Endothelial cell of umbilical vein (primary cell): ENCODE measurements at regions not wholly inside any gene's neighbourhood (a gene's known extent, or its start where the extent isn't known, plus 50 kb on each side); places are given as distances from the start of the nearest gene placed in this dataset.

Source experiments
- BruUV-seq: library from RNA; stranded (reverse); fragments of 400-500 nt; replicated peaks from 2 replicates; lab custom pipeline; 2021; lab: Mats Ljungman, UMichigan
- CTCF ChIA-PET: fragments of 300-600, 350-600 bp; sonication (Branson Sonifier 250); formaldehyde crosslinking; loops from one replicate; lab custom pipeline; 2021; ENCODE audit warnings: antibody characterized with exemption, inconsistent platforms; lab: Charles Lee
- POLR2A ChIA-PET: fragments of 300-600, 350-600 bp; sonication (Branson Sonifier 250); formaldehyde crosslinking; loops from one replicate; lab custom pipeline; 2021; ENCODE audit warnings: antibody characterized with exemption, inconsistent platforms; lab: Charles Lee
- DNase-seq: peaks from one replicate; pipeline ENCODE4 v3.0.0-alpha.2; 2011; ENCODE audit warnings: low read depth, low spot score
- FAIRE-seq: peaks from 2 replicates; lab custom pipeline; 2011; peaks lifted over from hg19 to GRCh38; lab: Jason Lieb, UNC
- H2AFZ ChIP-seq: 2 replicates; pipeline ENCODE4 v1.6.0; 2012; ENCODE audit warnings: low read depth, low read length, control low read depth, inconsistent platforms
- H3K27ac ChIP-seq: 2 replicates; pipeline ENCODE4 v1.5.1; 2011; ENCODE audit warnings: low read depth, mild to moderate bottlenecking, control low read depth, low read length, moderate library complexity; ENCODE audit not compliant: insufficient read depth
- H3K27me3 ChIP-seq, 2 experiments: 2 replicates each; pipeline versions ENCODE4 v1.6.0 to v1.6.1; 2011; ENCODE audit warnings: low read length in 2 of 2, mixed read lengths in 1 of 2; ENCODE audit not compliant: control insufficient read depth in 2 of 2, insufficient read depth in 2 of 2
- H3K36me3 ChIP-seq, 2 experiments: 2 replicates in 1 of 2; 3 replicates in 1 of 2; pipeline ENCODE4 v1.5.1; 2011; ENCODE audit warnings: low read length in 2 of 2, mild to moderate bottlenecking in 1 of 2, moderate library complexity in 1 of 2; ENCODE audit not compliant: control insufficient read depth in 2 of 2, insufficient read depth in 2 of 2; ENCODE audit errors: extremely low read depth in 1 of 2
- H3K4me1 ChIP-seq: 3 replicates; pipeline ENCODE4 v1.5.1; 2011; ENCODE audit warnings: mild to moderate bottlenecking, low read length; ENCODE audit not compliant: control insufficient read depth, insufficient read depth; ENCODE audit errors: extremely low read depth
- H3K4me2 ChIP-seq: 2 replicates; pipeline ENCODE4 v1.6.1; 2011; ENCODE audit warnings: low read length, control low read depth, mixed read lengths; ENCODE audit not compliant: insufficient read depth
- H3K4me3 ChIP-seq, 3 experiments: fragments of 200-600 bp in 1 of 3; sonication (generic), shearing (Covaris generic) in 1 of 3; replicated peaks in 1 of 3; 2 replicates each; pipeline ENCODE4 v1.5.1; 2011 to 2016; ENCODE audit warnings: control low read depth in 3 of 3, low read length in 3 of 3, mild to moderate bottlenecking in 2 of 3, inconsistent platforms in 1 of 3, low read depth in 1 of 3, moderate library complexity in 1 of 3; ENCODE audit not compliant: insufficient read depth in 1 of 3
- H3K79me2 ChIP-seq: 2 replicates; pipeline ENCODE4 v1.6.0; 2012; ENCODE audit warnings: low read length, inconsistent platforms; ENCODE audit not compliant: control insufficient read depth, insufficient read depth
- H3K9ac ChIP-seq: replicated peaks from 2 replicates; pipeline ENCODE3; 2011; ENCODE audit warnings: low read length, control low read depth; ENCODE audit not compliant: insufficient read depth; ENCODE audit errors: extremely low read depth
- H3K9me1 ChIP-seq: replicated peaks from 3 replicates; pipeline ENCODE4 v1.6.0; 2011; ENCODE audit warnings: mild to moderate bottlenecking, low read length; ENCODE audit not compliant: control insufficient read depth, insufficient read depth; ENCODE audit errors: extremely low read depth
- H3K9me3 ChIP-seq: replicated peaks from 2 replicates; pipeline ENCODE4 v1.5.1; 2012; ENCODE audit warnings: low read length, inconsistent platforms; ENCODE audit not compliant: control insufficient read depth, insufficient read depth
- H4K20me1 ChIP-seq: replicated peaks from 2 replicates; pipeline ENCODE3; 2011; ENCODE audit warnings: mild to moderate bottlenecking, low read length; ENCODE audit not compliant: control insufficient read depth, insufficient read depth; ENCODE audit errors: extremely low read depth
- EZH2 ChIP-seq: IDR thresholded peaks from 2 replicates; pipeline ENCODE4 v1.6.1; 2012; ENCODE audit warnings: borderline replicate concordance, low read depth, mild to moderate bottlenecking, moderate library complexity, low read length, inconsistent platforms; ENCODE audit not compliant: severe bottlenecking
- FOS ChIP-seq: IDR thresholded peaks from 2 replicates; pipeline ENCODE4 v1.6.1; 2011; ENCODE audit warnings: mild to moderate bottlenecking, low read length, moderate library complexity, borderline replicate concordance; ENCODE audit not compliant: insufficient read depth
- JUN ChIP-seq: IDR thresholded peaks from 2 replicates; pipeline ENCODE4 v1.6.1; 2011; ENCODE audit warnings: borderline replicate concordance, low read depth; ENCODE audit not compliant: insufficient read length, insufficient read depth
- MAX ChIP-seq: IDR thresholded peaks from 2 replicates; pipeline ENCODE4 v1.6.1; 2011; ENCODE audit not compliant: insufficient read depth, insufficient read length
- MYC ChIP-seq: IDR thresholded peaks from one replicate; pipeline ENCODE4 v1.6.1; 2011; ENCODE audit warnings: mild to moderate bottlenecking, low read depth, low read length
- POLR2A ChIP-seq: IDR thresholded peaks from 2 replicates; pipeline ENCODE4 v1.6.1; 2012; ENCODE audit warnings: low read depth, mild to moderate bottlenecking, control low read depth, low read length
- POLR2AphosphoS5 ChIP-seq: IDR thresholded peaks from 2 replicates; pipeline ENCODE4 v1.6.1; 2012; ENCODE audit warnings: low read depth, mild to moderate bottlenecking, control low read depth, low read length, moderate library complexity; ENCODE audit not compliant: insufficient read depth
- dilution Hi-C: fragments of 300-500 bp; cut with MboI; formaldehyde crosslinking; loops from one replicate; pipeline ENCODE4 v1.15.0; 2019; ENCODE audit warnings: low sequenced_read_pairs; ENCODE audit not compliant: extremely low pct_ligation_motif_present
- intact Hi-C: fragments of 100-400 bp; cut with micrococcal nuclease; formaldehyde crosslinking; loops from one replicate; pipeline ENCODE4 v1.10.0; 2022
- TF ChIP-seq, protein P1 (sequence below), 2 donors: IDR thresholded peaks; 1 replicate in 1 of 2; 2 replicates in 1 of 2; pipeline ENCODE4 v1.5.1; 2011; ENCODE audit warnings: low read length in 2 of 2, mild to moderate bottlenecking in 2 of 2, moderate library complexity in 2 of 2, control low read depth in 1 of 2, inconsistent platforms in 1 of 2, low read depth in 1 of 2; ENCODE audit not compliant: insufficient read depth in 1 of 2; ENCODE audit errors: extremely low read depth in 1 of 2

- TF ChIP-seq POLR2AphosphoS5 (no peak), MYC (no peak), JUN (no peak), POLR2A (no peak), EZH2 (no peak), MAX (no peak)
- TF ChIP-seq, protein P1, sequence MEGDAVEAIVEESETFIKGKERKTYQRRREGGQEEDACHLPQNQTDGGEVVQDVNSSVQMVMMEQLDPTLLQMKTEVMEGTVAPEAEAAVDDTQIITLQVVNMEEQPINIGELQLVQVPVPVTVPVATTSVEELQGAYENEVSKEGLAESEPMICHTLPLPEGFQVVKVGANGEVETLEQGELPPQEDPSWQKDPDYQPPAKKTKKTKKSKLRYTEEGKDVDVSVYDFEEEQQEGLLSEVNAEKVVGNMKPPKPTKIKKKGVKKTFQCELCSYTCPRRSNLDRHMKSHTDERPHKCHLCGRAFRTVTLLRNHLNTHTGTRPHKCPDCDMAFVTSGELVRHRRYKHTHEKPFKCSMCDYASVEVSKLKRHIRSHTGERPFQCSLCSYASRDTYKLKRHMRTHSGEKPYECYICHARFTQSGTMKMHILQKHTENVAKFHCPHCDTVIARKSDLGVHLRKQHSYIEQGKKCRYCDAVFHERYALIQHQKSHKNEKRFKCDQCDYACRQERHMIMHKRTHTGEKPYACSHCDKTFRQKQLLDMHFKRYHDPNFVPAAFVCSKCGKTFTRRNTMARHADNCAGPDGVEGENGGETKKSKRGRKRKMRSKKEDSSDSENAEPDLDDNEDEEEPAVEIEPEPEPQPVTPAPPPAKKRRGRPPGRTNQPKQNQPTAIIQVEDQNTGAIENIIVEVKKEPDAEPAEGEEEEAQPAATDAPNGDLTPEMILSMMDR (IDR thresholded peaks at IDR 0.05; ENCODE audit: extremely low read depth in 1 of 2, insufficient read depth in 1 of 2, low read depth in 1 of 2, low read length in 2 of 2) = no peak
- FAIRE-seq = no peak
- Histone ChIP-seq H3K27me3 (no peaks in the 10 kb centered on the region), H2AFZ (no peak overlapping the region), H3K79me2 (no peaks in the 10 kb centered on the region), H3K9me1 (no peaks in the 10 kb centered on the region), H3K4me1 (no peaks in the 10 kb centered on the region), H3K36me3 (no peaks in the 10 kb centered on the region), H3K4me2 (no peak overlapping the region), H3K27ac (no peak overlapping the region), H3K9me3 (peaks cover 6% of the 10 kb centered on the region), H4K20me1 (no peaks in the 10 kb centered on the region), H3K9ac (no peak overlapping the region), H3K4me3 (no peak overlapping the region)
- intact Hi-C loops (no loop called here), dilution Hi-C loops (no loop called here)
- no peak for DNase-seq
- BruUV-seq = no TSS peak
- ChIA-PET CTCF (no interaction called here), POLR2A (no interaction called here)
Observed at GRCh38 chr18:5040476-5040875, 156.6 kb downstream of the AKAIN1 start.

DNA sequence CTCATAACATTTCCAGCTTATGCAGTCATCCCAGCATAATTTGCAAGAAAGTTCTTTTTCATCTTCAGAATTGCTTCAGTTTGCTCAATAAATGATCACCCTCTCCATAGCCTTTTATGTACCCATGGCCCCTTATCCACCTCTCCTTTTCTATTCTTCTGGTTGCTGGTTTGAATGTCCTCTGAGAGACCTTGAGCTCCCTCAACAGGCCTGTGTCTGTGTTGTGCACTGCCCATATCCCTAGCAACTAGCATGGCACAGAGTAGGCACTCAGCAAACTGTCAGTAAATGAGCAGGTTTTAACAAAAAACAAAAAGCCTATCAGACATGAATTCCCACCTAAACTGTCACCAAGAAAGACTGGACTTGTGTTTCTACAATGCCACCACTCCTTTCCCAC lies 160.5 kb downstream of the AKAIN1 start:
- no peaks in the 10 kb centered on the region for H3K36me3 ChIP-seq
- H4K20me1 ChIP-seq = no peaks in the 10 kb centered on the region
- TF ChIP-seq MAX (no peak), FOS (no peak), JUN (no peak)
- no peaks in the 10 kb centered on the region for H3K4me1 ChIP-seq
- no TSS peak for BruUV-seq
- dilution Hi-C loops = no loop called here
- no peak overlapping the region for H3K4me3 ChIP-seq
- no peak overlapping the region for H2AFZ ChIP-seq
- CTCF ChIA-PET = no interaction called here
- H3K4me2 ChIP-seq = no peak overlapping the region
- H3K27me3 ChIP-seq = no peaks in the 10 kb centered on the region
- intact Hi-C loops = no loop called here
- no peaks in the 10 kb centered on the region for H3K79me2 ChIP-seq
- H3K9me3 ChIP-seq = peaks cover 6% of the 10 kb centered on the region
- H3K27ac ChIP-seq = no peak overlapping the region
- DNase-seq (no peak), FAIRE-seq (no peak)
- POLR2A ChIA-PET = no interaction called here
- H3K9ac ChIP-seq = no peak overlapping the region
- H3K9me1 ChIP-seq = no peaks in the 10 kb centered on the region
